ENCODE measurements at regions not wholly inside any gene's neighbourhood (a gene's known extent, or its start where the extent isn't known, plus 50 kb on each side); places are given as distances from the start of the nearest gene placed in this dataset.
"Not testable (repeated sequence)": the region's sequence is repeated elsewhere in the genome, so short reads cannot be mapped to it uniquely, and the experiment has no call there.

GRCh38 chr4:124943145-124943889 is 230.8 kb upstream of the ANKRD50 start:
- no peaks in the 10 kb centered on the region for H3K4me1 Mint-ChIP-seq (ENCODE audit: low read depth)
- H3K9me3 Mint-ChIP-seq = peaks cover 3% of the 10 kb centered on the region
- H3K27me3 Mint-ChIP-seq (ENCODE audit: low read depth) = no peaks in the 10 kb centered on the region
- DNase-seq = no peak
- ATAC-seq = no peak
- H3K4me3 Mint-ChIP-seq = no peak overlapping the region
- H3K36me3 Mint-ChIP-seq (ENCODE audit: insufficient read depth) = no peaks in the 10 kb centered on the region

- no peaks in the 10 kb centered on the region for H3K9me3 Mint-ChIP-seq
- ATAC-seq = no peak
- H3K36me3 Mint-ChIP-seq (ENCODE audit: insufficient read depth) = no peaks in the 10 kb centered on the region
- no peak for DNase-seq
- no peaks in the 10 kb centered on the region for H3K4me1 Mint-ChIP-seq (ENCODE audit: low read depth)
- no peak overlapping the region for H3K4me3 Mint-ChIP-seq
- H3K27me3 Mint-ChIP-seq (ENCODE audit: low read depth) = no peaks in the 10 kb centered on the region
Measured at GRCh38 chr4:124941267-124941666, 228.7 kb upstream of the ANKRD50 start.

DNA sequence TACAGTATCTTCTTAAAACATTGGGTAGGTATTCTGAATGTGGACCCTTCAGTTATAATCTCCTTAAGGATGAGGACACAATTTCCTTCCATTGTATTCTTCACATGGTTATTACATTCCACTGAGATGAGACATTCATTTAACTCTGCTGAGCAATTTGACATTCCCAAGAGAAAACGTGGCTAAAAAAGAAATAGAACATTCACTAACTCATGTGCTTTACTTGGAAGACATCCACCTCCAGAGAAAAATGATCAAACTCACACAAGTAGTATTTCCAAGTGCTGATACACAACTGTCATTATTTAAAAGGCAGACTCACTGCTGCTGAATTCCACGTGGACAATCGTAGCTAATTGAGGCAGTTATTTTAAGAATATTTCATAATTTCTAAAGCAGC is 227.9 kb upstream of the ANKRD50 start:
- H3K27me3 Mint-ChIP-seq (ENCODE audit: low read depth) = no peaks in the 10 kb centered on the region

DNA sequence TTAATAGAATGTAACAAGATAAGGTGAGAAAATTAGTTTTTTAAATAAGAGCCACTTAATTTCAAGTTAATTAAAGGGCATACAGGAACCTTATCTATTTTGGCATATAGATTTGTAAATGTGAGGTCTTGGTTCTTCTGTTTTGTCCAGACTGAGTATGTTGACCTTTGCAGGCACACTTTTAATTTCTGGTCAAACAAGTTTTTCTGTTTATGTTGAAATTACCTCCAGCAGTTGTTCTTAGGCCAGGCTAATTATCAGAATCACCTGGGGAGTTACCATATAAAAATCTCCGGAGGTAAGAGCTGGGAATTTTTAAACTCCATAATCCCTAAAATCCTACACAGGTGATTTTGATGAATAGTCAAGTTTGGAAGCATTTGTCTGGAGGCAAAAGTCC is 227.4 kb upstream of the ANKRD50 start:
- H3K9me3 Mint-ChIP-seq = no peaks in the 10 kb centered on the region
- no peak for ATAC-seq
- H3K36me3 Mint-ChIP-seq (ENCODE audit: insufficient read depth) = no peaks in the 10 kb centered on the region
- H3K27me3 Mint-ChIP-seq (ENCODE audit: low read depth) = no peaks in the 10 kb centered on the region
- no peaks in the 10 kb centered on the region for H3K4me1 Mint-ChIP-seq (ENCODE audit: low read depth)
- no peak for DNase-seq
- H3K4me3 Mint-ChIP-seq = no peak overlapping the region

More for the DNA sequence above, 227.9 kb upstream of the ANKRD50 start:
- Mint-ChIP-seq H3K4me3 (no peak overlapping the region), H3K9me3 (no peaks in the 10 kb centered on the region), H3K4me1 (ENCODE audit: low read depth) (no peaks in the 10 kb centered on the region), H3K36me3 (ENCODE audit: insufficient read depth) (no peaks in the 10 kb centered on the region)
- DNase-seq (no peak), ATAC-seq (no peak)

DNA sequence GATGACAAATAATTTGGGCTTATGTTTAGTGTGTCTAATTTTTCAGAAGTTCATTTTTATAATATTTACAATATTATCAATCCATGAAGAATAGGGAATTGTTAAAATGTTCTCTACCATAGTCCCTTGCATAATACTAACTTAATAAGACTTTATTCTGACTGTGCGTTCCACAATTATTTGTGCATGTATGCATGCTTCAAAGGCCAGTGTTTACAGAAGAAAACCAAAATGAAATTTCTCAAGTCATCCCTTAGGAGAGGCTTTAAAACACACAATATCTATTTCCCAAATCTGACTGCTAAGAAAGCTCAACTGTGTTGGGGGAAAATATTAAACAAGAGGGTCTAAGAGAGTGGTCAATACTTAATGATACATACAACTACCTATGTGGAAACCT is 226.3 kb upstream of the ANKRD50 start:
- Mint-ChIP-seq H3K4me1 (ENCODE audit: low read depth) (no peaks in the 10 kb centered on the region), H3K36me3 (ENCODE audit: insufficient read depth) (no peaks in the 10 kb centered on the region), H3K4me3 (no peak overlapping the region), H3K9me3 (no peaks in the 10 kb centered on the region), H3K27me3 (ENCODE audit: low read depth) (no peaks in the 10 kb centered on the region)
- ATAC-seq (no peak), DNase-seq (no peak)

- no peaks in the 10 kb centered on the region for H3K4me1 Mint-ChIP-seq (ENCODE audit: low read depth)
- no peak overlapping the region for H3K4me3 Mint-ChIP-seq
- H3K9me3 Mint-ChIP-seq = no peaks in the 10 kb centered on the region
- H3K27me3 Mint-ChIP-seq (ENCODE audit: low read depth) = no peaks in the 10 kb centered on the region
- DNase-seq = no peak
- H3K36me3 Mint-ChIP-seq (ENCODE audit: insufficient read depth) = no peaks in the 10 kb centered on the region
- no peak for ATAC-seq
Measured at GRCh38 chr4:124937993-124938392, 225.5 kb upstream of the ANKRD50 start.

DNA sequence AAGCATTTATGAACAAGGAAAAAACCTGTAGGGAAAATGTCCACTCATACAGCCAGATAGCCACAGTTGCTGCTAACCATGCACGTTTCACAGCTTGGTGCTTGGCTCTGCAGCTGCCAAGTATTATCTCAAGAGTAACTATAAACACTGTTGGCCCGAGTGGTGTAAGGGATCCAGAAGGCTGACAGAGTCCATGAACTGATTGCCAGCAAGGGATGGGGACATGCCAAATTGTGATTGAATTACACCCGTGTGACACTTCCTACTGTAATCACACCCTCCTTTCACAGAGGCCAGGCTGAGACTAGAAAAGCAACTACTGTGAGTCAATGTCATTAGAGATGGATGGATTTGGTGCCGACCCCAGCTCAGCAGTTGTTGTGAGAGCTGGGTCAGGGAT is 223.9 kb upstream of the ANKRD50 start:
- no peak overlapping the region for H3K4me3 Mint-ChIP-seq
- ATAC-seq (no peak), DNase-seq (no peak)
- H3K27me3 Mint-ChIP-seq (ENCODE audit: low read depth) = no peaks in the 10 kb centered on the region
- no peaks in the 10 kb centered on the region for H3K36me3 Mint-ChIP-seq (ENCODE audit: insufficient read depth)
- no peaks in the 10 kb centered on the region for H3K9me3 Mint-ChIP-seq
- H3K4me1 Mint-ChIP-seq (ENCODE audit: low read depth) = no peaks in the 10 kb centered on the region

DNA sequence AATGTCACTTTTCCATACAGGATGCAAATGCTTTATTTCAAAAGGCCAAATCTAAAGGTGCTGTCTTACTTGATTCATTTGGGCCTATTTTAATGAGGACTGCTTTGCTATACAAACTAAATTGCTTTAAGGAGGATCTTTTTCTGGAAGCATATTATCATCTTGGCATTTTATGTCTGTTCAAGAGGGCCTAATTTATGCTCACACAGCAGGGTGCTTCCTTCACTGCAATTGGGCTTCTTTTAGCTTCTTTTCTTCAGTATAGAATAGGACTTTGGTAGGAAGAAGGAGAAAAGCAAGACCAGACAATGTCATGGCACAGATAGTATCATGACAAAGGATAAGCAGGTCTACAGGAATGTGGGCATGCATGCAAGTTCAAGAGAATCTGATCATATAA is 222.4 kb upstream of the ANKRD50 start:
- DNase-seq (no peak), ATAC-seq (no peak)
- no peaks in the 10 kb centered on the region for H3K4me1 Mint-ChIP-seq (ENCODE audit: low read depth)
- no peaks in the 10 kb centered on the region for H3K9me3 Mint-ChIP-seq
- H3K27me3 Mint-ChIP-seq (ENCODE audit: low read depth) = no peaks in the 10 kb centered on the region
- no peaks in the 10 kb centered on the region for H3K36me3 Mint-ChIP-seq (ENCODE audit: insufficient read depth)
- no peak overlapping the region for H3K4me3 Mint-ChIP-seq

DNA sequence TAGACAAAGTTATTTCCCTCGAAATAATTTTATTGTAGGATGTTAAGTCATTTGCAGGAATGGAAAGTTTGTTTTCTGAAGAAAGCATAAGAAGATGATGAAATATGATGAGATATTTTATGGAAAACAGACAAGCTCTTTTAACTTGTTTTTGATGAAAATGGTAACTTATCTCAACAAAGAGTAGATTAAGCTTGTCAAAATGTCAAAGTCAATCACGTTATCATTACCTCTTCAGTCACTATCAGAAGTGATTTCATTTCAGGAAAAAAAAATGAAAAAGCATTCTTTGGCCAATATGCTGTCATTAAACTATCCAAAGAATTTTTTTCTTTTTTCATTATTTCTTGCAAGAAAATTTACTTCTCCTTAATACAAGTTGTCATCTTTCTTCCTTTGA is 221.0 kb upstream of the ANKRD50 start:
- DNase-seq = no peak
- ATAC-seq = no peak
- no peaks in the 10 kb centered on the region for H3K4me1 Mint-ChIP-seq (ENCODE audit: low read depth)
- H3K9me3 Mint-ChIP-seq = no peaks in the 10 kb centered on the region
- H3K36me3 Mint-ChIP-seq (ENCODE audit: insufficient read depth) = no peaks in the 10 kb centered on the region
- no peaks in the 10 kb centered on the region for H3K27me3 Mint-ChIP-seq (ENCODE audit: low read depth)
- no peak overlapping the region for H3K4me3 Mint-ChIP-seq

- no peaks in the 10 kb centered on the region for H3K9me3 Mint-ChIP-seq
- no peak for DNase-seq
- H3K36me3 Mint-ChIP-seq (ENCODE audit: insufficient read depth) = no peaks in the 10 kb centered on the region
- H3K4me1 Mint-ChIP-seq (ENCODE audit: low read depth) = no peaks in the 10 kb centered on the region
- H3K27me3 Mint-ChIP-seq (ENCODE audit: low read depth) = no peaks in the 10 kb centered on the region
- no peak overlapping the region for H3K4me3 Mint-ChIP-seq
- ATAC-seq = no peak
Measured at GRCh38 chr4:124932447-124932846, 219.9 kb upstream of the ANKRD50 start.

GRCh38 chr4:124931050-124931449 is 218.5 kb upstream of the ANKRD50 start:
- H3K36me3 Mint-ChIP-seq (ENCODE audit: insufficient read depth) = no peaks in the 10 kb centered on the region
- DNase-seq (no peak), ATAC-seq (no peak)
- H3K4me3 Mint-ChIP-seq = no peak overlapping the region
- no peaks in the 10 kb centered on the region for H3K9me3 Mint-ChIP-seq
- H3K4me1 Mint-ChIP-seq (ENCODE audit: low read depth) = no peaks in the 10 kb centered on the region
- no peaks in the 10 kb centered on the region for H3K27me3 Mint-ChIP-seq (ENCODE audit: low read depth)

GRCh38 chr4:124922748-124923147 is 210.2 kb upstream of the ANKRD50 start:
- not testable (repeated sequence) for H3K4me1 Mint-ChIP-seq (ENCODE audit: low read depth); ATAC-seq; H3K4me3 Mint-ChIP-seq; DNase-seq; H3K36me3 Mint-ChIP-seq (ENCODE audit: insufficient read depth); H3K27me3 Mint-ChIP-seq (ENCODE audit: low read depth); H3K9me3 Mint-ChIP-seq

DNA sequence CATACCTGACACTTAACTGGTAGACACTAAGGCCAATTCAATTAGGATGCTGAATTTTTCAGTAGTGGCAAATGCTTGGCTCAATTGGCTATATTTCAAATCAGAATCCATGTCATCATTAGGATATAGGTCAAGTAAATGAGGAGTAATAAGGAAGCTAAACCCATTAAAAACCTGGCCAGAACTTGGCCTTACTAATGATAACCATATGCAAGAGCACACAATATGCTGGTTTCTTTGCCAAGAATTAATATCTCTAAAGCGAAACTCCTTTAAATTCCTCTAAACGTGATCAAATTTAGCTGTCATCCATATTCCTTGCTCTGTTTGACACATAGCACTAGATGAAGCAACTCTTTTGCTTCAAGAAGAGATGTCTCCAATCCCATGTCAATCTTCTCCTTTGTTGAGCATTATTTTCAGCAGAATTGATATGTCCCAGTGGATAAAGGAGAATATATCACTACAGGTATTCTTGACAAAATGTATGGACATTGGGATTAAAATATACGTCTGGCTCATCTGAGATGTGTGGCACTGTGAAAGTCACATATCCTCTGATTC is 206.1 kb upstream of the ANKRD50 start:
- Mint-ChIP-seq H3K36me3 (ENCODE audit: insufficient read depth) (no peaks in the 10 kb centered on the region), H3K27me3 (ENCODE audit: low read depth) (no peaks in the 10 kb centered on the region), H3K4me1 (ENCODE audit: low read depth) (no peaks in the 10 kb centered on the region), H3K4me3 (no peak overlapping the region), H3K9me3 (peaks cover 4% of the 10 kb centered on the region)
- no peak for DNase-seq
- no peak for ATAC-seq

DNA sequence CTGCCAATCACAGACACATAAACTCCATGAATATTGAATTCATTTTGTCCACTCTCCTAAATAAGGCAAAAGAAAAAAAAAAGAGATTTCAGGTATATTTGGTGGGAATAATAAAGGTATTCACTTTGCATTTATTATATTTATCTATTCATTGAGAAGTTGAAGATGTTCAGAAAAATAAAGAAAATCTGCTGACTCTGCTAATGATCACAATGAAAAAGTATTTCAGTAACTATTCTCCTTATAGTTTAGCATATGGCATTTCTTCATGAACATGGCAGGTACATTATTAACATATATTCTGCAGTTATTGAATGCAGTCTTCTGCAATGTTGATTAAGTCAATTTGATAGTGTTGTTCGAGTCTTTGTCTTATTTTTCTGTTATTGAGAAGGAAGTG is 202.5 kb upstream of the ANKRD50 start:
- Mint-ChIP-seq H3K36me3 (ENCODE audit: insufficient read depth) (no peaks in the 10 kb centered on the region), H3K4me3 (no peak overlapping the region), H3K9me3 (peaks cover 24% of the 10 kb centered on the region), H3K4me1 (ENCODE audit: low read depth) (no peaks in the 10 kb centered on the region), H3K27me3 (ENCODE audit: low read depth) (no peaks in the 10 kb centered on the region)
- ATAC-seq = no peak
- DNase-seq = no peak

- DNase-seq = no peak
- H3K36me3 Mint-ChIP-seq (ENCODE audit: insufficient read depth) = no peaks in the 10 kb centered on the region
- ATAC-seq = no peak
- no peak overlapping the region for H3K4me3 Mint-ChIP-seq
- no peaks in the 10 kb centered on the region for H3K4me1 Mint-ChIP-seq (ENCODE audit: low read depth)
- H3K9me3 Mint-ChIP-seq = peaks cover 27% of the 10 kb centered on the region
- no peaks in the 10 kb centered on the region for H3K27me3 Mint-ChIP-seq (ENCODE audit: low read depth)
Measured at GRCh38 chr4:124913237-124913636, 200.7 kb upstream of the ANKRD50 start.
